ENCODE measurements at regions not wholly inside any gene's neighbourhood (a gene's known extent, or its start where the extent isn't known, plus 50 kb on each side); places are given as distances from the start of the nearest gene placed in this dataset.
A peak's percentile ranks its signal among the peaks of the same experiment; 100 is the strongest.

DNA sequence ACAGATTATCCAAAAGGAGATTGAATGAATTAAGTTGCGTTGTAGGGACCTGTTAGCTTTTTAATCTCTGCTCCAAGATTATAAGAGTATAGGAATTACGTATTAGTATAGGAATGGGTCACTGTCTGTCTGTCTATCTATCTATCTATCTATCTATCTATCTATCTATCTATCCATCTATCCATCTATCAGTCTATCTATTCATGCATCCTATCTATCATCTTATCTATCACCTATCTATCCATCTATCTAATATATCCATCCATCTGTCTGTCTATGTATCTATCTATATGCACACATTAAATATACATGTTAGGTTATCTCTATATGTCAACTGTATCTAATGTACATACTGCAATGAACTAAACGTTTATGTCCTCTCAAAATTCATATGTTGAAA is 255.8 kb downstream of the LPIN1 start:
- Histone ChIP-seq H3K4me3 (ENCODE audit: low read length) (no peak overlapping the region), H3K4me1 (ENCODE audit: low read length) (peaks cover 35% of the 10 kb centered on the region), H3K36me3 (replicated peaks; ENCODE audit: low read depth, low read length) (peaks cover 2% of the 10 kb centered on the region), H3K27me3 (ENCODE audit: low read depth, low read length) (peaks cover 46% of the 10 kb centered on the region), H2AFZ (ENCODE audit: low read depth, low read length) (no peak overlapping the region), H3K9me3 (ENCODE audit: insufficient read depth, low read length) (no peaks in the 10 kb centered on the region), H3K79me2 (ENCODE audit: low read length) (no peaks in the 10 kb centered on the region), H3K9ac (ENCODE audit: low read length) (no peak overlapping the region), H3K27ac (ENCODE audit: low read length) (no peak overlapping the region), H4K20me1 (ENCODE audit: insufficient read depth, low read length) (no peaks in the 10 kb centered on the region; the same call in 1 of the 2 replicates), H3K4me2 (ENCODE audit: low read length) (no peak overlapping the region)
- TF ChIP-seq, protein P1, sequence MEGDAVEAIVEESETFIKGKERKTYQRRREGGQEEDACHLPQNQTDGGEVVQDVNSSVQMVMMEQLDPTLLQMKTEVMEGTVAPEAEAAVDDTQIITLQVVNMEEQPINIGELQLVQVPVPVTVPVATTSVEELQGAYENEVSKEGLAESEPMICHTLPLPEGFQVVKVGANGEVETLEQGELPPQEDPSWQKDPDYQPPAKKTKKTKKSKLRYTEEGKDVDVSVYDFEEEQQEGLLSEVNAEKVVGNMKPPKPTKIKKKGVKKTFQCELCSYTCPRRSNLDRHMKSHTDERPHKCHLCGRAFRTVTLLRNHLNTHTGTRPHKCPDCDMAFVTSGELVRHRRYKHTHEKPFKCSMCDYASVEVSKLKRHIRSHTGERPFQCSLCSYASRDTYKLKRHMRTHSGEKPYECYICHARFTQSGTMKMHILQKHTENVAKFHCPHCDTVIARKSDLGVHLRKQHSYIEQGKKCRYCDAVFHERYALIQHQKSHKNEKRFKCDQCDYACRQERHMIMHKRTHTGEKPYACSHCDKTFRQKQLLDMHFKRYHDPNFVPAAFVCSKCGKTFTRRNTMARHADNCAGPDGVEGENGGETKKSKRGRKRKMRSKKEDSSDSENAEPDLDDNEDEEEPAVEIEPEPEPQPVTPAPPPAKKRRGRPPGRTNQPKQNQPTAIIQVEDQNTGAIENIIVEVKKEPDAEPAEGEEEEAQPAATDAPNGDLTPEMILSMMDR (IDR thresholded peaks at IDR 0.05; ENCODE audit: low read depth, low read length): no peak
- no peak for TF ChIP-seq EZH2phosphoT487 (IDR thresholded peaks at IDR 0.05; ENCODE audit: low read depth)

DNA sequence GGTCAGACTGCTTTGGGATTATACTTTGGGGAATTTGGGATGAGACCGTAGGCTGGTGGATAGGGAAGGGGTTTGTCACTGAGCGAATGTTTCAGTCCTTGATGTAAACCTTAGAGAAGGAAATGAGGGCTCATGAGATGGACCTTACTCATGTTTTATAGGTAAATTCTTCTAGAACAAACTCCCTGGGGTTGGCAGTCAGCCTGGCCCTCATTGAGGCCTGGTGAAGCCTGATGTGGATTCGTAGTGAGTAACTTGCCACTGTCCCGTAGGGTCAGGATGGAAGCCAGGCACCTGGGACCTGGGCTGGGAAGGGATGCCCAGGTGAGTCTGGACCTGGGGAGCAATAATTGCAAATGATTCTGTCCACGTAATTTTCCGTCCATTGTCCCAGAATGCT is 258.3 kb downstream of the LPIN1 start:
- Histone ChIP-seq H3K4me3 (ENCODE audit: low read length) (no peak overlapping the region), H3K9me3 (ENCODE audit: insufficient read depth, low read length) (no peaks in the 10 kb centered on the region), H3K27me3 (ENCODE audit: low read depth, low read length) (peaks cover 59% of the 10 kb centered on the region), H3K9ac (ENCODE audit: low read length) (no peak overlapping the region), H3K4me1 (ENCODE audit: low read length) (peaks cover 39% of the 10 kb centered on the region), H3K27ac (ENCODE audit: low read length) (no peak overlapping the region), H3K4me2 (ENCODE audit: low read length) (no peak overlapping the region), H3K79me2 (ENCODE audit: low read length) (no peaks in the 10 kb centered on the region), H3K36me3 (replicated peaks; ENCODE audit: low read depth, low read length) (no peaks in the 10 kb centered on the region), H2AFZ (ENCODE audit: low read depth, low read length) (no peak overlapping the region), H4K20me1 (ENCODE audit: insufficient read depth, low read length) (no peaks in the 10 kb centered on the region; the same call in 1 of the 2 replicates)
- TF ChIP-seq EZH2phosphoT487 (IDR thresholded peaks at IDR 0.05; ENCODE audit: low read depth): no peak
- TF ChIP-seq, protein P1 (IDR thresholded peaks at IDR 0.05; ENCODE audit: low read depth, low read length): no peak

DNA sequence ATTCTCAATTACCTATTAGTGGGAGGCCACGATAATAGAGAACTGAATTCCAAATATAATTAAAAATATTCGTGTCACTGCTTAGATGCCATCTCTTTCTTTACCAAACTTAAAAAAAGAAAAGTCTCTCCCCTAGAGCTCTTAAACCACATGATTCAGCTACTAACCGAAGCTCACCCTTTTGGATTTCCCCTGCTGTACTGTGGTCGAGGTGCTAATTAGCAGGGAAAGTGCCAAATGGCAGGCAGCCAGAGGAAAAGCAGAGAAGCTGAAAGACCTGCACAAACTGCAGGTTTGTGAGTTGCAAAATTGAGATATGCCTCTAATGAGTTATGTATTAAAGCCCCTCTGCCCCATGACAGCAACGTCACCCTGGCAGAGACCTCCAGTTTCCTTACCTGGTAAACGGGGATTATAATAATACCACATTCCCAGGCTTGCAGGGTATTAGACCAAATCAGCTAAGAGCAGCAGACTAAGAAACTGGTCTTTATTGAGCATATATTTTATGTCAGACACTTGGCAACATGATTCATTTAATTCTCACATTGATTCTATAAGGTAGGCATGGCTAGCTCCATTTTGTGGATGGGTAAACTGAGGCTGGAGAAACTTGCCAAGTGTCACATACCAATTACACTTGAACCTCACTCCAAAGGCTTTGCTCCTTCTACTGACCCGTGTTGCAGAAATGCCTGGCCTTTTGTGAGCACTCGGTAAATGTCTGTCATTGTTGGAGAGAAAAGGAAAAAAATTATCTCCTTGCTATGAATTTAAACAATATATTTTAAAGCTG is 259.7 kb downstream of the LPIN1 start:
- H3K9ac ChIP-seq (ENCODE audit: low read length): no peak overlapping the region
- H3K9me3 ChIP-seq (ENCODE audit: insufficient read depth, low read length): no peaks in the 10 kb centered on the region
- no peak overlapping the region for H3K27ac ChIP-seq (ENCODE audit: low read length)

DNA sequence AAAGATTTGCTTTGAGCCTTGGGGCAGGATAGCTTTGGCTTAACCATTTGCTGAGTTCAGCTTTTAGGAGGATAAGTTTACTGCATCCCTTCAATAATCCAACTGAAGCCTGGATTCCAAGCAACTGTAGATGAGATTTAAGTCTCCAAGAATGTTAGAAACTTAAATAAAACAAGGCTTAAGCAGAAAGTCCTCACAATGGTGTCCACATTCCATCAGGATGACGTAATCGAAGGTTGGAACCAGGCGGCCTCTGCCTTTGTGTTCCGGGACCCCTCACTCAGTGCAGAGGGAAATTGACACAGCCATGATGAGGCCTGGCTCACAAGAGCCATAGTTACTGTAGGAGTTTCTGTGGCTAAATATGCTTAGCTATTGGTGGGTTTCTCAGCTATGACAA is 260.4 kb downstream of the LPIN1 start:
- TF ChIP-seq, protein P1 (IDR thresholded peaks at IDR 0.05; ENCODE audit: low read depth, low read length): no peak
- TF ChIP-seq EZH2phosphoT487 (IDR thresholded peaks at IDR 0.05; ENCODE audit: low read depth): no peak
- H3K4me2 ChIP-seq (ENCODE audit: low read length): no peak overlapping the region
- no peak overlapping the region for H3K9ac ChIP-seq (ENCODE audit: low read length)
- no peaks in the 10 kb centered on the region for H3K9me3 ChIP-seq (ENCODE audit: insufficient read depth, low read length)
- H2AFZ ChIP-seq (ENCODE audit: low read depth, low read length): no peak overlapping the region
- no peaks in the 10 kb centered on the region for H3K36me3 ChIP-seq (replicated peaks; ENCODE audit: low read depth, low read length)
- H3K79me2 ChIP-seq (ENCODE audit: low read length): no peaks in the 10 kb centered on the region
- H3K27me3 ChIP-seq (ENCODE audit: low read depth, low read length): peaks cover 66% of the 10 kb centered on the region
- peaks cover 50% of the 10 kb centered on the region for H3K4me1 ChIP-seq (ENCODE audit: low read length)
- no peaks in the 10 kb centered on the region; the same call in 1 of the 2 replicates for H4K20me1 ChIP-seq (ENCODE audit: insufficient read depth, low read length)
- no peak overlapping the region for H3K27ac ChIP-seq (ENCODE audit: low read length)
- H3K4me3 ChIP-seq (ENCODE audit: low read length): no peak overlapping the region

More for the DNA sequence above, 259.7 kb downstream of the LPIN1 start:
- peaks cover 66% of the 10 kb centered on the region for H3K27me3 ChIP-seq (ENCODE audit: low read depth, low read length)
- peaks cover 50% of the 10 kb centered on the region for H3K4me1 ChIP-seq (ENCODE audit: low read length)
- peak overlapping the region; percentile 48 for H3K4me2 ChIP-seq (ENCODE audit: low read length)
- 0 out of 2 replicates have a peak, but pooled peaks have one; percentile 49 for TF ChIP-seq EZH2phosphoT487 (IDR thresholded peaks at IDR 0.05; ENCODE audit: low read depth)
- TF ChIP-seq, protein P1 (IDR thresholded peaks at IDR 0.05; ENCODE audit: low read depth, low read length): no peak
- H3K4me3 ChIP-seq (ENCODE audit: low read length): peak overlapping the region; percentile 7; the same call in 1 of the 2 replicates
- no peaks in the 10 kb centered on the region; the same call in 1 of the 2 replicates for H4K20me1 ChIP-seq (ENCODE audit: insufficient read depth, low read length)
- no peak overlapping the region for H2AFZ ChIP-seq (ENCODE audit: low read depth, low read length)
- H3K36me3 ChIP-seq (replicated peaks; ENCODE audit: low read depth, low read length): no peaks in the 10 kb centered on the region
- no peaks in the 10 kb centered on the region for H3K79me2 ChIP-seq (ENCODE audit: low read length)
